Lung microvascular endothelial cell (primary cell): ENCODE measurements at regions not wholly inside any gene's neighbourhood (a gene's known extent, or its start where the extent isn't known, plus 50 kb on each side); places are given as distances from the start of the nearest gene placed in this dataset.

ENCODE experiments used
- DNase-seq, 2 donors: peaks; one replicate each; pipeline versions ENCODE4 v3.0.0 to v3.0.0-alpha.2; 2010; ENCODE audit warnings: low read depth in 2 of 2

GRCh38 chr5:164372892-164373291, 867.5 kb downstream of the MAT2B start:
- no peak for DNase-seq

GRCh38 chr5:164373876-164374275, 868.5 kb downstream of the MAT2B start:
- no peak for DNase-seq

- DNase-seq, result no peak
Measured at GRCh38 chr5:164375051-164375450, 869.6 kb downstream of the MAT2B start.

GRCh38 chr5:164376843-164377242, 871.4 kb downstream of the MAT2B start:
- no peak for DNase-seq

GRCh38 chr5:164377746-164378145, 872.3 kb downstream of the MAT2B start:
- no peak for DNase-seq

GRCh38 chr5:164383662-164384061, 878.2 kb downstream of the MAT2B start:
- no peak for DNase-seq

- DNase-seq, result no peak
Measured at GRCh38 chr5:164392531-164392930, 887.1 kb downstream of the MAT2B start.

- DNase-seq, result no peak
Measured at GRCh38 chr5:164394686-164395194, 889.3 kb downstream of the MAT2B start.

GRCh38 chr5:164412531-164412930, 907.1 kb downstream of the MAT2B start:
- DNase-seq, result no peak

- DNase-seq, result no peak
Measured at GRCh38 chr5:164420161-164420560, 914.7 kb downstream of the MAT2B start.

GRCh38 chr5:164422400-164422799, 917.0 kb downstream of the MAT2B start:
- peak; percentile 50 to 60 for DNase-seq

GRCh38 chr5:164431634-164432304, 926.4 kb downstream of the MAT2B start:
- DNase-seq, result no peak

- no peak for DNase-seq
Measured at GRCh38 chr5:164433106-164433870, 927.9 kb downstream of the MAT2B start.

- no peak for DNase-seq
Measured at GRCh38 chr5:164435576-164435975, 930.2 kb downstream of the MAT2B start.

GRCh38 chr5:164439799-164440198, 934.4 kb downstream of the MAT2B start:
- no peak for DNase-seq

- DNase-seq, result no peak
Measured at GRCh38 chr5:164449460-164449859, 944.0 kb downstream of the MAT2B start.

GRCh38 chr5:164466033-164466432, 960.6 kb downstream of the MAT2B start:
- DNase-seq, result no peak

GRCh38 chr5:164470312-164470711, 964.9 kb downstream of the MAT2B start:
- DNase-seq, result no peak

- no peak for DNase-seq
Measured at GRCh38 chr5:164472165-164472564, 966.7 kb downstream of the MAT2B start.

GRCh38 chr5:164475339-164475977, 970.0 kb downstream of the MAT2B start:
- peak; percentile 37 to 62 for DNase-seq

GRCh38 chr5:164481270-164481669, 975.9 kb downstream of the MAT2B start:
- peak in 1 of 2 donors; percentile 89 for DNase-seq

GRCh38 chr5:164482351-164482750, 976.9 kb downstream of the MAT2B start:
- DNase-seq, result no peak
